HG03565 (cell line): ENCODE measurements at regions not wholly inside any gene's neighbourhood (a gene's known extent, or its start where the extent isn't known, plus 50 kb on each side); places are given as distances from the start of the nearest gene placed in this dataset.
"Not testable (repeated sequence)": the region's sequence is repeated elsewhere in the genome, so short reads cannot be mapped to it uniquely, and the experiment has no call there.

ENCODE experiments used
- ATAC-seq: cut with Tn5 transposase; IDR thresholded peaks from one replicate; pipeline ENCODE4 v1.9.1; 2021; ENCODE audit warnings: mild to moderate bottlenecking, moderate library complexity; ENCODE audit not compliant: unreplicated experiment

- peak; percentile 28 for ATAC-seq
These were observed 100.3 kb upstream of the SVIL start for GRCh38 chr10:29734962-29735627.

GRCh38 chr10:29734640-29734961 is 99.8 kb upstream of the SVIL start:
- no peak for ATAC-seq

- no peak for ATAC-seq
These were observed 98.6 kb upstream of the SVIL start for GRCh38 chr10:29733323-29733722.

- ATAC-seq: no peak
These were observed 98.1 kb upstream of the SVIL start for GRCh38 chr10:29732918-29733317.

GRCh38 chr10:29731760-29732159 is 97.0 kb upstream of the SVIL start:
- no peak for ATAC-seq

GRCh38 chr10:29730969-29731368 is 96.2 kb upstream of the SVIL start:
- ATAC-seq: no peak

- ATAC-seq: no peak
These were observed 95.7 kb upstream of the SVIL start for GRCh38 chr10:29730458-29730857.

- ATAC-seq: no peak
These were observed 93.8 kb upstream of the SVIL start for GRCh38 chr10:29728541-29729049.

- not testable (repeated sequence) for ATAC-seq
These were observed 91.2 kb upstream of the SVIL start for GRCh38 chr10:29725927-29726326.

GRCh38 chr10:29725133-29725720 is 90.5 kb upstream of the SVIL start:
- ATAC-seq: no peak

- ATAC-seq: no peak
These were observed 89.0 kb upstream of the SVIL start for GRCh38 chr10:29723726-29724125.

GRCh38 chr10:29722777-29723176 is 88.0 kb upstream of the SVIL start:
- no peak for ATAC-seq

GRCh38 chr10:29720149-29720548 is 85.4 kb upstream of the SVIL start:
- ATAC-seq: no peak

- no peak for ATAC-seq
These were observed 84.5 kb upstream of the SVIL start for GRCh38 chr10:29719281-29719675.

- no peak for ATAC-seq
These were observed 80.5 kb upstream of the SVIL start for GRCh38 chr10:29715296-29715695.

GRCh38 chr10:29714096-29714874 is 79.5 kb upstream of the SVIL start:
- ATAC-seq: no peak

- no peak for ATAC-seq
These were observed 78.7 kb upstream of the SVIL start for GRCh38 chr10:29713450-29713849.

GRCh38 chr10:29712108-29712507 is 77.3 kb upstream of the SVIL start:
- ATAC-seq: no peak

GRCh38 chr10:29710128-29710527 is 75.4 kb upstream of the SVIL start:
- no peak for ATAC-seq

- ATAC-seq: no peak
These were observed 74.8 kb upstream of the SVIL start for GRCh38 chr10:29709484-29710002.

GRCh38 chr10:29703271-29703670 is 68.5 kb upstream of the SVIL start:
- ATAC-seq: no peak
